IPS DF 19.7 (cell line): ENCODE measurements at regions not wholly inside any gene's neighbourhood (a gene's known extent, or its start where the extent isn't known, plus 50 kb on each side); places are given as distances from the start of the nearest gene placed in this dataset.
"Not testable (repeated sequence)": the region's sequence is repeated elsewhere in the genome, so short reads cannot be mapped to it uniquely, and the experiment has no call there.

Source experiments
- DNase-seq: peaks from one replicate; pipeline ENCODE4 v3.0.0-alpha.2; 2013; ENCODE audit warnings: low read depth, low spot score

DNA sequence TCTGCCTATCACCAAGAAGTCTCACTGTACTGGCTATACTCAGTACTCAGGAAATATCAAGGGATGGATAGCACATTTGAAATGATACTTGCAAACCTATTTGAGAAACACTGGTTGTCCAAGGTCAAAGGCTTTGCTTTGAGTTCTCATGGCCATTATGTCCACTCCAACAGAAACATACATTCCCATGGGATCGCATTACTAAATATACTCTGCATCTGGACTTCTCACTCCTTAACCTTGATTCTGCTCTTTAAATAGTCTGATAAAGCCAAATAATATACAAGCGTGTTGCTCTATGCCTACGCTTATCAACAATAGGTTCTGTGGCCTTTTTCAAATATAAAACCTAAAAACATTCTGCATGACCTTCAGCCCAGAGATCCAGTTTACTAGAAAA lies 1054.8 kb downstream of the MRPL39 start:
- DNase-seq: no peak

DNA sequence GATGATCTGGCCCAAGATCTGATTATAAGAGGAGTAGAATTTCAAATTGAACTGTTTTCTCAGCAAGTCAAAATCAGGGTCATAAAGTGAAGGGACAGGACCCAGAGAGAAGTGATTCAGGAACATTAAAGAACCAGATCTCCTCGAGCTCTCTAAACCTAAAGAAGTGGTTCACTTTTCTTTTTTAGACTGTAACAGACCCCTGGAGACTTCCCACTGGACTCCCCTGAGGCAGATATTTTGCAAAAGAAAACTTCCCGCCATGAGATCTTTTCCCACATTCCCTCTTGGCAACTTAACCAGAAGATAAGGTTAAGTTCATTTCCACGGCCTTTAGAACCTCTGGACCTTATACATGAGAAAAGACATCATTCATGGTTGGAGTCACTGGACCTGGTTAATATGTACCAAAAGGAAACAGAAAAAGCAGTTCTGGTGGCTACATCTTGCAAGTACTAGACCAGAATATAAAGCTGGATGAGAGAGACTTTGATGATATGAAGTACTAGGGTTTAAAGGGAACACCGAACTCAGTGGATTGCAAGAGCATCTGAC lies 1061.4 kb downstream of the MRPL39 start:
- no peak for DNase-seq

GRCh38 chr21:24514081-24514733 lies 1093.1 kb downstream of the MRPL39 start:
- DNase-seq: no peak

DNA sequence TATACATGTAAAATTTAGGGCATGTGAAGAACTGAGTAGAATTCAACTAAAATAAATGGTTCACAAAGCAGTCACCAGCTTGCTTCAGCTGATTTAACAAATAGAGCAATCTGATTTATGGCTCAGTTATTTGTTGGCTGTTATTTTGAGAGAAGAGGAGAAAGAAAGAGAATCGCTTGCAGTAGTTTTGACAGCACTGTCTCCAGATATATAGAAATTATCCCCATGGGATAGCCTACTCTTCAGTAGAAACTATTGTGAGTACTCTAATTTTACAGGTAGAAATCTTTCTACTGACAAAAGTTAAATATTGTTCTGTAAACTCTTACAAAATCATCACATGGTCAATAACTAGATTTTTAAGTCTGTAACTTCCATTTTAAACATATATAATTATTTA lies 1098.2 kb downstream of the MRPL39 start:
- DNase-seq: no peak

- no peak for DNase-seq
Observed at GRCh38 chr21:24486973-24487372, 1120.3 kb downstream of the MRPL39 start.

- not testable (repeated sequence) for DNase-seq
Observed at GRCh38 chr21:24483361-24483760, 1123.9 kb downstream of the MRPL39 start.

DNA sequence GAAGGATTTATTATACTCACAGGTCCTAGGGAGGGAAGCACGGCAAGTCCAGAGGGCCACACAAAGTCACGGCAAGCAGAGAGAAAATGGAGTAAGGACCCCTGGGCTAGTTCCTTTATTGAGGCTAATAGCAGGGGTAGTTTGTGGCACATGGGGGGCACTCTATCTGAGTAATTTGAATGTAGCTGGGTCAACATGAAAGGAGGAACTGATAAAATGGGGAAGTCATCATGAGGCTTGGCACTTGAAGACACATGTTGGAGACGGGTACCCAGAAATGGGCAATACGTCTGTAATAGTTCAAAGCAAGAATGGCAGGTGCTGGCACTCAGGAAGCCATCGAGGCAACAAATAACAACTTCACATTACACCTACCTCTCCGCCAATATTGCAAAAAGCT lies 1136.4 kb downstream of the MRPL39 start:
- DNase-seq: no peak

- no peak for DNase-seq
Observed at GRCh38 chr21:24456358-24456757, 1150.9 kb downstream of the MRPL39 start.

GRCh38 chr21:24450119-24450518 lies 1157.2 kb downstream of the MRPL39 start:
- no peak for DNase-seq

- no peak for DNase-seq
Observed at GRCh38 chr21:24445517-24445916, 1161.8 kb downstream of the MRPL39 start.

- DNase-seq: no peak
Observed at GRCh38 chr21:24444736-24445135, 1162.5 kb downstream of the MRPL39 start.

GRCh38 chr21:24436236-24436635 lies 1171.0 kb downstream of the MRPL39 start:
- DNase-seq: no peak

- no peak for DNase-seq
Observed at GRCh38 chr21:24428591-24429199, 1178.6 kb downstream of the MRPL39 start.

GRCh38 chr21:24424776-24425175 lies 1182.5 kb downstream of the MRPL39 start:
- DNase-seq: no peak

DNA sequence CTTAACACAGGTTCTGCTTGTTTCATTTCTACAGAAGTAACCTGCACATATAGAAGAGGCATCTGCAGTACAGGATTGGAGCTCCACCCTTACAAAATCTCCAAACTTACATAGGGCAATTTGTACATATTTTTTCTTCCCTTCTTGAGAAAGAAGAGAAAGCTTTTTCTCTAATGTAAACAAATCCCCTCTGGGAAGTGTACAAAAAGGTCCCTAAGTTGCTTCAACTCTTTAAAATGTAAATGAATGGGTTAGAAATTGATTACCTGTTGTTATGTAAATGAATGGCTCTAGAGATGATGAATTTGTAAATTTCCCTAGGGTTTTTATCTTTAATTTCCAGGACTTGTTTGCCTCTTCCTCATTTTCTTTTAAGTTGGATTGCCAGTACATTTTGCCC lies 1183.7 kb downstream of the MRPL39 start:
- no peak for DNase-seq

- DNase-seq: no peak
Observed at GRCh38 chr21:24420689-24421088, 1186.6 kb downstream of the MRPL39 start.

- not testable (repeated sequence) for DNase-seq
Observed at GRCh38 chr21:24419641-24420040, 1187.6 kb downstream of the MRPL39 start.

- DNase-seq: no peak
Observed at GRCh38 chr21:24418671-24419070, 1188.6 kb downstream of the MRPL39 start.

DNA sequence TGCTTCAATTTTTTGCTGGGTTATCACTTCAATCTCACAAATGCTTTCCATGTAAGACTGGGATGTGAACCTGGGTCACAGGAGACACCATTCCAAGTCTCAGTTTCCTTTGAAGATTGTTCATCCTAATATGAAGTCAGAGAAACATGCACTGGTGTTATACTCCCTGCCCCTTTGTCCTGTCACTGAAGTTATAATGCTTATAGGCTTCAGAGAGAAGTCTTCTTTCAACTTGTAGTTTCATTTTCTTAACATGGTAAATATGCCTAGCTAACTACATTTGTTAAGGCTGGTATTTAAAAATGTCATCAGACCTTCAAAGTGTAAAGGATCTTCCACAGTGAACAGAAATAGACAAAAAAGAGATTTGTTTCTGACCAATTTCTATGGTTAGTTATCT lies 1195.9 kb downstream of the MRPL39 start:
- no peak for DNase-seq

DNA sequence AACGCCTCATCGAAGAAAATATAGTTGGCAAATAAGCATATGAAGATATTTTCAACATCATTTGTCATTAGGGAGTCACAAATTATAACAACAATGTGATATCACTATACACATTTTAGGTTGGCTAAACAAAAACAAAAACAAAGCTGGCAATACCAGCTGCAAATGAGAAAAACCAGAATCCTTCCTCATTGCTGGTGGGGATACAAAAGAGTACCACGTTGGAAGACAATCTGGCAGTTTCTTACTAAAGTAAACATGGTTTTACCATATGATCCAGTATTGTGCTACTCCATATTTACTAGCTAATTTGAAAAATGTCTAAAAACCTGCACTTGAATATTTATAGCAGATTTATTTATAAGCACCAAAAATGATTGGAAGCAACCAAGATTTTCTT lies 1204.1 kb downstream of the MRPL39 start:
- no peak for DNase-seq

- DNase-seq: no peak
Observed at GRCh38 chr21:24395320-24395923, 1211.9 kb downstream of the MRPL39 start.

- DNase-seq: no peak
Observed at GRCh38 chr21:24375201-24375600, 1232.1 kb downstream of the MRPL39 start.

DNA sequence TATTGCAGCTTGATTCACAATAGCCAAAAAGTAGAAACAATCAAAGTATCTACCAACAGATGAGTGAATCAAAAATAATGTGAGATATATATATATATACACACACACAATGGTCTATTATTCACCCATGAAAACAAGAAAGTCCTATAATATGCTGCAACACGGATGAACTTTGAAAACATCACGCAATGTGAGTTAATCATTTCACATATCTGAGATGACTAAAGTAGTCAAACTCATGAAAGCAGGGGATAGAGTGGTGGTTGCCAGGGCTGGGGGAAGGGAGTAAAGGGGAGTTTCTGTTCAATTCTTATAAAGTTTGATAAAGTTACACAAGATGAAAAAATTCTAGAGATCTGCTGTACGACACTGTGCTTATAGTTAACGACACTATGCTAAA lies 1234.8 kb downstream of the MRPL39 start:
- DNase-seq: no peak
